GM23338 (cell line): ENCODE measurements at regions not wholly inside any gene's neighbourhood (a gene's known extent, or its start where the extent isn't known, plus 50 kb on each side); places are given as distances from the start of the nearest gene placed in this dataset.

ENCODE experiments used
- ATAC-seq: fragments of 200-7000 bp; cut with Tn5 transposase; 3 replicates; pipeline ENCODE4 v1.9.1; 2020
- DNase-seq: peaks from one replicate; pipeline ENCODE4 v3.0.0-alpha.2; 2015; ENCODE audit warnings: low spot score
- H2AFZ ChIP-seq: fragments of 200-600 bp; sonication (generic); 2 replicates; pipeline ENCODE4 v1.8.0; 2016; ENCODE audit warnings: antibody characterized with exemption, mild to moderate bottlenecking, moderate library complexity
- H3F3A ChIP-seq: fragments of 200-600 bp; sonication (generic); replicated peaks from 2 replicates; pipeline ENCODE4 v1.8.0; 2017; ENCODE audit warnings: antibody characterized with exemption, mixed run types, low read depth
- H3K27ac ChIP-seq: fragments of 200-600 bp; sonication (generic); 2 replicates; pipeline ENCODE4 v1.6.1; 2016; ENCODE audit warnings: low read depth
- H3K27me3 ChIP-seq: fragments of 200-600 bp; sonication (generic); 2 replicates; pipeline ENCODE4 v1.8.0; 2016; ENCODE audit warnings: mild to moderate bottlenecking, mixed run types, moderate library complexity; ENCODE audit not compliant: insufficient read depth
- H3K36me3 ChIP-seq: fragments of 200-600 bp; sonication (generic); 2 replicates; pipeline ENCODE4 v1.8.0; 2016; ENCODE audit warnings: mild to moderate bottlenecking; ENCODE audit not compliant: insufficient read depth
- H3K4me1 ChIP-seq: fragments of 200-600 bp; sonication (generic); 2 replicates; pipeline ENCODE4 v1.8.0; 2016; ENCODE audit warnings: mild to moderate bottlenecking, moderate library complexity; ENCODE audit not compliant: insufficient read depth
- H3K4me2 ChIP-seq: fragments of 200-600 bp; sonication (generic); 2 replicates; pipeline ENCODE4 v1.7.1; 2017; ENCODE audit warnings: mixed run types
- H3K4me3 ChIP-seq: fragments of 200-600 bp; sonication (generic); 2 replicates; pipeline ENCODE4 v1.6.1; 2016; ENCODE audit warnings: mixed run types
- H3K79me2 ChIP-seq: fragments of 200-600 bp; sonication (generic); replicated peaks from 2 replicates; pipeline ENCODE4 v1.8.0; 2017; ENCODE audit warnings: mild to moderate bottlenecking; ENCODE audit not compliant: insufficient read depth
- H3K9me2 ChIP-seq: fragments of 200-600 bp; sonication (generic); 2 replicates; pipeline ENCODE4 v1.8.0; 2017; ENCODE audit not compliant: insufficient read depth
- H4K20me1 ChIP-seq: fragments of 200-600 bp; sonication (generic); replicated peaks from 2 replicates; pipeline ENCODE4 v1.8.0; 2017; ENCODE audit warnings: mild to moderate bottlenecking; ENCODE audit not compliant: insufficient read depth
- H3K27ac Mint-ChIP-seq: 2 replicates; pipeline ENCODE4 v1.8.0; 2020; ENCODE audit warnings: inconsistent platforms, mild to moderate bottlenecking, moderate library complexity, mixed read lengths
- H3K27me3 Mint-ChIP-seq: 3 replicates; pipeline ENCODE4 v1.8.0; 2022; ENCODE audit warnings: low read depth, mild to moderate bottlenecking, moderate library complexity, mixed read lengths, inconsistent platforms; ENCODE audit not compliant: insufficient read depth, poor library complexity
- H3K36me3 Mint-ChIP-seq: 3 replicates; pipeline ENCODE4 v1.8.0; 2021; ENCODE audit warnings: low read depth, mild to moderate bottlenecking, inconsistent platforms, moderate library complexity, mixed read lengths
- H3K4me1 Mint-ChIP-seq: 3 replicates; pipeline ENCODE4 v1.8.0; 2020; ENCODE audit warnings: mild to moderate bottlenecking, inconsistent platforms, mixed read lengths
- H3K4me3 Mint-ChIP-seq: 3 replicates; pipeline ENCODE4 v1.8.0; 2021; ENCODE audit warnings: moderate library complexity, mild to moderate bottlenecking, inconsistent platforms, mixed read lengths
- H3K9me3 Mint-ChIP-seq: 3 replicates; pipeline ENCODE4 v1.8.0; 2020; ENCODE audit warnings: moderate library complexity, mild to moderate bottlenecking, inconsistent platforms, mixed read lengths
- CREB1 ChIP-seq: fragments of 250-450 bp; sonication (Bioruptor Pico); IDR thresholded peaks from 2 replicates; pipeline ENCODE4 v1.5.0; 2020; ENCODE audit warnings: low read depth, mild to moderate bottlenecking, moderate library complexity
- CTCF ChIP-seq, 2 experiments: fragments of 200-600 bp in 1 of 2; sonication (generic) in 1 of 2; conservative IDR thresholded peaks; 2 replicates each; pipeline versions ENCODE4 v1.5.1 to v1.6.1; 2016 to 2017; ENCODE audit warnings: antibody characterized with exemption in 2 of 2, low read depth in 2 of 2, mild to moderate bottlenecking in 2 of 2, moderate library complexity in 1 of 2
- EZH2 ChIP-seq: fragments of 200-600 bp; sonication (generic); IDR thresholded peaks from one replicate; pipeline ENCODE4 v1.8.0; 2017; ENCODE audit warnings: antibody characterized with exemption, mild to moderate bottlenecking, low read depth; ENCODE audit not compliant: unreplicated experiment
- EZH2phosphoT487 ChIP-seq: fragments of 200-600 bp; sonication (generic); IDR thresholded peaks from one replicate; pipeline ENCODE4 v1.8.1; 2018; ENCODE audit warnings: antibody characterized with exemption; ENCODE audit not compliant: unreplicated experiment
- JUNB ChIP-seq: IDR thresholded peaks from one replicate; pipeline ENCODE4 v1.6.1; 2016; ENCODE audit warnings: antibody characterized with exemption; ENCODE audit not compliant: unreplicated experiment
- NANOG ChIP-seq: IDR thresholded peaks from 2 replicates; pipeline ENCODE4 v1.6.1; 2016; ENCODE audit warnings: antibody characterized with exemption, borderline replicate concordance
- POLR2AphosphoS5 ChIP-seq: IDR thresholded peaks from 2 replicates; pipeline ENCODE4 v1.6.1; 2016; ENCODE audit warnings: antibody characterized with exemption, low read depth
- STAT1 ChIP-seq: IDR thresholded peaks from one replicate; pipeline ENCODE4 v1.6.1; 2016; ENCODE audit warnings: antibody characterized with exemption; ENCODE audit not compliant: unreplicated experiment
- ZNF114 ChIP-seq: fragments of 250-450 bp; sonication (Bioruptor Pico); IDR thresholded peaks from 2 replicates; pipeline ENCODE4 v1.5.0; 2020; ENCODE audit warnings: mild to moderate bottlenecking, moderate library complexity
- ZNF331 ChIP-seq: fragments of 250-450 bp; sonication (Bioruptor Pico); IDR thresholded peaks from 2 replicates; pipeline ENCODE4 v1.5.0; 2020; ENCODE audit warnings: low read depth, mild to moderate bottlenecking, moderate library complexity
- ZNF462 ChIP-seq: fragments of 250-450 bp; sonication (Bioruptor Pico); IDR thresholded peaks from 2 replicates; pipeline ENCODE4 v1.5.0; 2020; ENCODE audit warnings: mild to moderate bottlenecking, moderate library complexity
- TF ChIP-seq, protein P1 (sequence below): IDR thresholded peaks from one replicate; pipeline ENCODE4 v1.6.1; 2018; ENCODE audit warnings: antibody characterized with exemption; ENCODE audit not compliant: unreplicated experiment
- TF ChIP-seq, protein P2 (sequence below): IDR thresholded peaks from 2 replicates; pipeline ENCODE4 v1.6.1; 2016; ENCODE audit warnings: antibody characterized with exemption

- TF ChIP-seq POLR2AphosphoS5 (no peak), CREB1 (CRISPR knock-in tag) (no peak), EZH2 (no peak)
Observed at GRCh38 chr20:22805996-22806395, 221.6 kb upstream of the FOXA2 start (continued).

GRCh38 chr20:22807045-22807444, 222.7 kb upstream of the FOXA2 start:
- no peaks in the 10 kb centered on the region for H3K36me3 Mint-ChIP-seq

More at GRCh38 chr20:22807045-22807444, 222.7 kb upstream of the FOXA2 start:
- H3K4me3 ChIP-seq, result no peak overlapping the region
- TF ChIP-seq CTCF (conservative IDR thresholded peaks at IDR 0.05; ENCODE audit: low read depth in 2 of 2) (no peak), ZNF462 (CRISPR knock-in tag) (no peak), JUNB (no peak), POLR2AphosphoS5 (no peak), EZH2phosphoT487 (no peak), NANOG (no peak), ZNF114 (CRISPR knock-in tag) (no peak), CREB1 (CRISPR knock-in tag) (no peak), EZH2 (no peak), STAT1 (no peak), ZNF331 (CRISPR knock-in tag) (no peak)
- TF ChIP-seq, protein P1, sequence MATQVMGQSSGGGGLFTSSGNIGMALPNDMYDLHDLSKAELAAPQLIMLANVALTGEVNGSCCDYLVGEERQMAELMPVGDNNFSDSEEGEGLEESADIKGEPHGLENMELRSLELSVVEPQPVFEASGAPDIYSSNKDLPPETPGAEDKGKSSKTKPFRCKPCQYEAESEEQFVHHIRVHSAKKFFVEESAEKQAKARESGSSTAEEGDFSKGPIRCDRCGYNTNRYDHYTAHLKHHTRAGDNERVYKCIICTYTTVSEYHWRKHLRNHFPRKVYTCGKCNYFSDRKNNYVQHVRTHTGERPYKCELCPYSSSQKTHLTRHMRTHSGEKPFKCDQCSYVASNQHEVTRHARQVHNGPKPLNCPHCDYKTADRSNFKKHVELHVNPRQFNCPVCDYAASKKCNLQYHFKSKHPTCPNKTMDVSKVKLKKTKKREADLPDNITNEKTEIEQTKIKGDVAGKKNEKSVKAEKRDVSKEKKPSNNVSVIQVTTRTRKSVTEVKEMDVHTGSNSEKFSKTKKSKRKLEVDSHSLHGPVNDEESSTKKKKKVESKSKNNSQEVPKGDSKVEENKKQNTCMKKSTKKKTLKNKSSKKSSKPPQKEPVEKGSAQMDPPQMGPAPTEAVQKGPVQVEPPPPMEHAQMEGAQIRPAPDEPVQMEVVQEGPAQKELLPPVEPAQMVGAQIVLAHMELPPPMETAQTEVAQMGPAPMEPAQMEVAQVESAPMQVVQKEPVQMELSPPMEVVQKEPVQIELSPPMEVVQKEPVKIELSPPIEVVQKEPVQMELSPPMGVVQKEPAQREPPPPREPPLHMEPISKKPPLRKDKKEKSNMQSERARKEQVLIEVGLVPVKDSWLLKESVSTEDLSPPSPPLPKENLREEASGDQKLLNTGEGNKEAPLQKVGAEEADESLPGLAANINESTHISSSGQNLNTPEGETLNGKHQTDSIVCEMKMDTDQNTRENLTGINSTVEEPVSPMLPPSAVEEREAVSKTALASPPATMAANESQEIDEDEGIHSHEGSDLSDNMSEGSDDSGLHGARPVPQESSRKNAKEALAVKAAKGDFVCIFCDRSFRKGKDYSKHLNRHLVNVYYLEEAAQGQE, result no peak
- TF ChIP-seq, protein P2, sequence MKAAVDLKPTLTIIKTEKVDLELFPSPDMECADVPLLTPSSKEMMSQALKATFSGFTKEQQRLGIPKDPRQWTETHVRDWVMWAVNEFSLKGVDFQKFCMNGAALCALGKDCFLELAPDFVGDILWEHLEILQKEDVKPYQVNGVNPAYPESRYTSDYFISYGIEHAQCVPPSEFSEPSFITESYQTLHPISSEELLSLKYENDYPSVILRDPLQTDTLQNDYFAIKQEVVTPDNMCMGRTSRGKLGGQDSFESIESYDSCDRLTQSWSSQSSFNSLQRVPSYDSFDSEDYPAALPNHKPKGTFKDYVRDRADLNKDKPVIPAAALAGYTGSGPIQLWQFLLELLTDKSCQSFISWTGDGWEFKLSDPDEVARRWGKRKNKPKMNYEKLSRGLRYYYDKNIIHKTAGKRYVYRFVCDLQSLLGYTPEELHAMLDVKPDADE, result no peak
- H4K20me1 ChIP-seq, result no peaks in the 10 kb centered on the region
- H3K4me2 ChIP-seq, result no peak overlapping the region
- Mint-ChIP-seq H3K4me1 (peaks cover 11% of the 10 kb centered on the region), H3K4me3 (no peak overlapping the region), H3K9me3 (no peaks in the 10 kb centered on the region), H3K27me3 (peaks cover 8% of the 10 kb centered on the region), H3K27ac (no peak overlapping the region)
- H3K27me3 ChIP-seq, result no peaks in the 10 kb centered on the region
- no peak for DNase-seq
- H3K36me3 ChIP-seq, result no peaks in the 10 kb centered on the region
- H3K27ac ChIP-seq, result no peak overlapping the region
- no peaks in the 10 kb centered on the region for H3F3A ChIP-seq
- no peak overlapping the region for H2AFZ ChIP-seq
- H3K4me1 ChIP-seq, result no peaks in the 10 kb centered on the region
- no peaks in the 10 kb centered on the region for H3K79me2 ChIP-seq
- no peaks in the 10 kb centered on the region; the same call in 1 of the 2 replicates for H3K9me2 ChIP-seq
- no peak for ATAC-seq
